ENCODE measurements at regions not wholly inside any gene's neighbourhood (a gene's known extent, or its start where the extent isn't known, plus 50 kb on each side); places are given as distances from the start of the nearest gene placed in this dataset.

DNA sequence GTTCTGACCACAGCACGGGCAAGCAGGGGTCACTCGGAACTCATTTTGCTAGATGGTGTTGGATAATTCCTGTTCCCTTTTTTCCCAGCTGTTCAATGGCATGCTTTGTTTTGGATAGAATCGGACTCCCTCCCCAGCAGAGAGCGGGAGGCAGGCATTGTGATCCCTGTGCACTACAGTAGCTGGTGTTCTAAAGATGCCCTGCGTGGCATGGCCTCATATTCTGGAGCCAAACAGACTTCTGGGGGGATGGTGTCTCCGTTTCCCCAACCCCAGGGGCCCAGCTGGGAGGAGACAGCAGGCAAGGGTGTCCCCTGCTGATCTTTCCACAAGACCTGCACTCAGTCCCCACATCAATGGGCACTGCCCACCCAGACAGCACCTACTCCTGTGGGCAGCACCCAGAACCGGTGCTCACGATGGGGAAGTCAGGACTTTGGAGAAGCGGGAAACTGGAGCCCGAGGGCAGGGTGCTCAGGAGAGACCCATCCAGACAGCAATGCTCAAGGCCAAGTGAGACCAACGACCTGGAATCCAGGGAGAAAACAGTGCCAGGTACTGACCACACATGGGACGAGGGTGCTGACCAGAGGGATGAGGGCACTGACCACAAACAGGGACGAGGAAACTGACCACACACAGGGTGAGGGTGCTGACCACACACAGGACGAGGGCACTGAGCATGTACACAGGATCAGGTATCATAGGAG lies 934.9 kb downstream of the BRD1 start:
- TF ChIP-seq, protein P1, sequence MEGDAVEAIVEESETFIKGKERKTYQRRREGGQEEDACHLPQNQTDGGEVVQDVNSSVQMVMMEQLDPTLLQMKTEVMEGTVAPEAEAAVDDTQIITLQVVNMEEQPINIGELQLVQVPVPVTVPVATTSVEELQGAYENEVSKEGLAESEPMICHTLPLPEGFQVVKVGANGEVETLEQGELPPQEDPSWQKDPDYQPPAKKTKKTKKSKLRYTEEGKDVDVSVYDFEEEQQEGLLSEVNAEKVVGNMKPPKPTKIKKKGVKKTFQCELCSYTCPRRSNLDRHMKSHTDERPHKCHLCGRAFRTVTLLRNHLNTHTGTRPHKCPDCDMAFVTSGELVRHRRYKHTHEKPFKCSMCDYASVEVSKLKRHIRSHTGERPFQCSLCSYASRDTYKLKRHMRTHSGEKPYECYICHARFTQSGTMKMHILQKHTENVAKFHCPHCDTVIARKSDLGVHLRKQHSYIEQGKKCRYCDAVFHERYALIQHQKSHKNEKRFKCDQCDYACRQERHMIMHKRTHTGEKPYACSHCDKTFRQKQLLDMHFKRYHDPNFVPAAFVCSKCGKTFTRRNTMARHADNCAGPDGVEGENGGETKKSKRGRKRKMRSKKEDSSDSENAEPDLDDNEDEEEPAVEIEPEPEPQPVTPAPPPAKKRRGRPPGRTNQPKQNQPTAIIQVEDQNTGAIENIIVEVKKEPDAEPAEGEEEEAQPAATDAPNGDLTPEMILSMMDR (conservative IDR thresholded peaks at IDR 0.05) = no peak
- no peak overlapping the region for H3K27ac ChIP-seq

DNA sequence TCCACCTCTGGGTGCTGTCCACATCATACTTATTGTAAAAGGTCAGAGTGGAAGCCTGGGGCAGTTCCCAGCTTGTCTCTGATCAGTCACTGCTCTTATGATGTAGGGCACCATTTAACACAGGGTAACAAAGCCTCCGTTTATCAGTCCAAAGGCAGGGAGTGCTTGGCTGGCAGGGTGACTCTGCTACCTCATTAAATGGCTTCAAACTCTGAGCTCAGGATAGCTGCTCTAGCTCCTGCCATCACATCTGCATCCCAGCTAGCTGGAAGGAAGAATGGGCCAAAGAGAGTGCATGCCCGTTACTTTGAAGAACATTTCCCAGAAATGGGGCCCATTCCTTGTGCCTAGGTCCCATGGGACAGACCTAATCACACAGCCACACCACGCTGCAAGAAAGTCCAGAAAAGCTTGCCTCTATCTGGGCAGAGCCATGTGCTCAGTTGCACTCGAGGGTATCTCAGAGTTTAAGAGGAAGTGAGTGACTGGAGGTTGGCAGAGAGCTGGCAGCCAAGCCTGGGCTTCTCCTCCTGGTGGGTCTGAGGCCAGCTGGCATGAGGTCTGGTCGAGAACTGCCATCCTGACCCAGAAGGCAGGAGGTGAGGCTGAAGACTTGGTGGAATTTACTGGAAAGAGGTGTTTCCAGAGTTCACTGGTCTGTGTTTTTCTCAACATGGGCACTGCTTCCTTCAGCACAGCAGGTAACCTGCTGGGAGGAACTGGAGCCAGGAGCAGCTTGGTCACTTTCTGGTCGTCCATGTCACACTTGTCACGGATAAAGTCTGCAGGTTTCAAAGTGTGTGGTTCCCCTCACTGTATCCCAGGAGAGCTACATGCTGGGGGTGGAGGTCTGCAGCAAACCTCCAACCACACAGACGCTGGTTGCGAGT lies 935.7 kb downstream of the BRD1 start:
- TF ChIP-seq, protein P1 (conservative IDR thresholded peaks at IDR 0.05) = no peak
- no peak overlapping the region for H3K27ac ChIP-seq

DNA sequence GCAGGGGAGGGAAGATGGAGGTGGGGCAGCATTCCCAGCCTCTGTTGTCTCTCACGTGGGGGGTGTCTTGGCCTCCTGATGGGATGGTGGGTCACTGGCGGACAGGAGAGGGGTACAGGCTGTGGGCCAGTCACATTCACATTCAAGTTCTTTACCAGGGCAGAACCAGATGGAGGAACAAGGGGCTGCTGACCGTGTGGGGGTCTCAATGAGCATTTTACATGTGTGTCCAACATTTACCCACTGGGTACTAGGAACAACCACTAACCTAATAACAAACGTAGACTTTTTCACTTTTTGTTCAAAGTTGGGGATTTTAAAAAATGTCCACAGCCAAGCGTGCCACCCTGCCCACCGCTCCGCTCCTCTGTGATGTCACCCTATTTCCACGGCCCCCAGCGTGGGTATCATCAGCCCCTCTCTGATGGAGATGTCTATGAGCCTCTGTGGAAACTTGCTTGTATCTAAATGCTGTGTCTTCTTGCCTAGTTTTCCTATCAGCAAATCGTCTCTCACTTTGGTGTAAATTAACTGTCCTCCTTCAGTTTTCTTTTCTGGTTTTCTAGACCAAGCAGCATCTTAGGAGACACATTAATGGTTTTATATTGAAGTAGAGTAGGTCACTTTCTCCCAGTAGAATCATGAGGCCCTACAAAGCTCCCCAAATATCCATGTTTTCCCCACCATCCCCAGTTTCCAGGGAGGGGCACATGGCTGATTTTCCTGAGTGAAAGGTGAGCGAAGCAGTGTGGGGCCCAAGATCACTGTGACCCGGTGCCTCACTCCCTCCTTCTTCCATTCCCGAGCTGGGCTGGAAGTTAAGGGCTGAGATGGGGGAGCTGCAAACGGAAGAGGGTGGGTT lies 936.7 kb downstream of the BRD1 start:
- TF ChIP-seq, protein P1 (conservative IDR thresholded peaks at IDR 0.05) = no peak
- no peak overlapping the region for H3K27ac ChIP-seq

DNA sequence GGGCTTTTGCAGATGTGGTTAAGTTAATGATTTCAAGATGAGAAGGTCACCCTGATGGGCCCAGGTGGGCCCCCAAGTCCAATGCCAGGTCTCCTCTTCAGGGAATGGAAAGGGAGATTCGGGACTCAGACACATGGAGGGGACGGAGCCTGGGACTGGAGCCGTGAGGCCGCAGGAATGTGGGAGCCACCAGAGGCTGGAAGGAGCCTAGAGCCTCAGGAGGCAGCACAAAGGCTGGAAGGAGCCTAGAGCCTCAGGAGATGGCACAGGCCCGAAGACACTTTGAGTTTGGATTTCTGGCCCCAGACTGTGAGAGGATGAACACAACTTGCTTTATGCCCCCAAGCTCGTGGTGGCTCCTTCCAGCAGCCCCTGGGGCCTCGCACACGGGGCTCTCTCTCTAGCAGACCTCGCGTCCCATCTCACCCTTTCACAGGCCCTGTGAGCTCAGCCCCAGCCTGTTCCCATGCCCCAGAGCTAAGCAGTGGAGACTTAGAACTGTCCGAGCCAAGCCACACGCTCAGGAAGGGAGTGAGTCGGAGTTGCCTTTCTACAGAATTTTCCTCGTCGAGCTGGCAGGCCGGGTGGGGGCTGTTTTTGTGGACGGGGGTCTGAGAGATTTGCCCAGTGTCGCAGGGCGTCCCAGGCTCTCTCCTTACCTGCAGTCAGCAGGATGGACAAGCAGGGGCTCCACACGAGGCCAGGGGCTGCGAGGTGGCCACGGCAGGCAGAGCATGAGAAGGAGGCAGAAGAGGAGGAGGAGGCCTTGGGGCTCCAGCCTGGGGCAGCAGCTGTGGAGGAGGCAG lies 937.6 kb downstream of the BRD1 start:
- H3K27ac ChIP-seq = no peak overlapping the region
- TF ChIP-seq, protein P1 (conservative IDR thresholded peaks at IDR 0.05) = no peak

DNA sequence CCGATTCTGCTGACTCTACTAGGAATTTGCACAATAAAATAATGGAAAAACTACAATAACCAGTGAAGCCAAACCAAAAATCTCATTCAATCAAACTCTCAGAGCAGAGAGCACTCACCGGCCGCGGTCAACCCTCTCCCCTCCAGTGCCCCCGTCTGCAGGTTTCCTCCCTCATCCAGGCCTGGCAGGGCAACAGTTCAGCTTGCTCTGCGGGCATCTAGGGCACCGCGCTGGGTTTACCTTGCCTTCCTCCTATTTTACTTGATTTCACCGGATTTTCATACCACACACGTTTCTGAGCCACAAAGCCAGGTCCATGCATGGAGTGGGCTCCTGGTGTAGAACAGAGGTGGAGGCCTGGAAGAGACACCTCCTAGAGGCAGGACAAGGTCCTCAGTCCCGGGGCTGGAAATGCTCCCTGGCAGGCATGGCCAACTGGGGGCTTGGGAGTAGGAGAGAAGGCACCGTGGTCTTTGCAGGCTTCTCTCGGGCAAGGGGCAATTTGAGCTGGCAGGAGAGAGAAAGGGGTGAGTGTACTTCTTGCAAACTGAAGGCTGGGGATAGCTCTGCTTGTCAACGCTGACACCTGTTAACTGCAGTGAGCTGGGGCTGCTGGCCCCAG lies 938.4 kb downstream of the BRD1 start:
- TF ChIP-seq, protein P1 (conservative IDR thresholded peaks at IDR 0.05) = no peak
- no peak overlapping the region for H3K27ac ChIP-seq

DNA sequence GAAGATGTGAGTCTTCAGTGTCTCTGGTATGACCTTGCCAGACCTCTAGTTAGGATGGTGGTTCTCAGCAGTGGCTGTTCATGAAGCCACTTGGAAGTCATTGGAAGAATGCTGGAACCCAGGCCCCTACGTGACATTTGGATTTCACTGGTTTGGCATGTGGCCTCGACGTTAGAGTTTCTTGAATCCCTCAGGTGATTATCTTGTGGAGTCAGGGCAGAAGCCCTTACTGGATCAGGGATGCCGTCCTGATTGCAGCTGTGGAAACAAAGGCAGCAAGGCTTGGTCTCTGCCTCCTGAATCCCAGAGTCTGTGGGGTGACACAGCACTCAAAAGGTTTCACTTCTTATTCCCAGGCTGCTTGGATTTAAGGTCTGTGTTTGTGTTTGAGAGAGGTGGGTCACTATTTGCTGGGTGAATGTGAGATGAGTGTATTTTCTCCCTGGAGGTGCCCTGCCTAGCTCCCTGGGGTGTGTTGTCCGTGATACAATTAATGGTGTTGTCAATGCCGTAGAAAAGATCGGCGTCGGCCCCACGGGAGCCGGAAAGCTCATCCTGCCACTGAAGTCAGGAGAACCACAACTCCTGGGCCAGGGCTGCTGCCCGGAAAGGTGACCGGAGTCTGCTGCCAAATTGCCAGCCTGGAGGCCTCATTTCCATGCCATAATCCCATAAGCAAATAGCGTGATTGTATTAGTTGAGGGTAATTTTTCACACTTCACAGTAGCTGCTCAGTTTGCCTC lies 939.0 kb downstream of the BRD1 start:
- TF ChIP-seq, protein P1 (conservative IDR thresholded peaks at IDR 0.05) = no peak
- no peak overlapping the region for H3K27ac ChIP-seq

All from VCaP (cell line).